Dendritic cell treated with granulocyte-macrophage colony-stimulating factor and Interleukin-4, amounts not matched to agents 40 ng/mL and 50 ng/mL, for 4 days (primary cell): ENCODE measurements at regions not wholly inside any gene's neighbourhood (a gene's known extent, or its start where the extent isn't known, plus 50 kb on each side); places are given as distances from the start of the nearest gene placed in this dataset.

ENCODE experiments used
- H3K27ac Mint-ChIP-seq: one replicate; pipeline ENCODE4 v1.8.0; 2022; ENCODE audit warnings: mild to moderate bottlenecking, mixed read lengths
- H3K27me3 Mint-ChIP-seq: one replicate; pipeline ENCODE4 v1.8.0; 2022; ENCODE audit warnings: mild to moderate bottlenecking, mixed read lengths
- H3K36me3 Mint-ChIP-seq: one replicate; pipeline ENCODE4 v1.8.0; 2022; ENCODE audit warnings: low read depth, mixed read lengths
- H3K4me1 Mint-ChIP-seq: one replicate; pipeline ENCODE4 v1.8.0; 2022; ENCODE audit warnings: low read depth, mixed read lengths
- H3K4me3 Mint-ChIP-seq: one replicate; pipeline ENCODE4 v1.8.0; 2022; ENCODE audit warnings: mild to moderate bottlenecking, moderate library complexity, mixed read lengths
- H3K9me3 Mint-ChIP-seq: one replicate; pipeline ENCODE4 v1.8.0; 2022; ENCODE audit warnings: mixed read lengths
- intact Hi-C: fragments of 100-400 bp; cut with micrococcal nuclease; formaldehyde crosslinking; loops from one replicate; pipeline ENCODE4 v1.15.0; 2022

DNA sequence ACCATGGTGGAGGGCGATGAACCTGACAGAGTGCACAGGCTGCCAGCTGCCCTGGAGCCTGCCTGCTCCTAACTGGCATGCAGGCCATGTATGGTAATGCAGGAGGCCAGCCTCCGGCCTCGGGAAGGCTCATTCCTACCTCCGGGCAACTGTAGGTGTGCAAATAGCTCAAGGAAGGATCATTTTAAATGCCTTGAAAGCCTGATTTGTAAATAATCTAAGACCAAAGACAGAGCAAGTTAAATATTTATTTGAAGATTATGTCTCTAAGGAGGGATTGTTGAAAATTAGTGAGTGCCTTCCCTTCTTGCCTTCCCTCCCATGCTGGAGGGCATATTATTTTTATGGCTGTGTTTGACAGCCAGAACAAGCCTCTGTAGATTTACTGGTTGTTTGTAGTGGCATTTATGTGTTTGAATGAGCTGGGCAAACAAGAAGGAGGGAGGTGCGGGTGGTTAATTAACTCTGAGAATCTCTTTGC lies 285.7 kb upstream of the TUT7 start:
- Mint-ChIP-seq H3K4me3 (no peak overlapping the region), H3K9me3 (no peaks in the 10 kb centered on the region), H3K4me1 (no peaks in the 10 kb centered on the region), H3K36me3 (no peaks in the 10 kb centered on the region), H3K27me3 (peaks cover 18% of the 10 kb centered on the region), H3K27ac (no peak overlapping the region)
- intact Hi-C loops, result no loop called here

DNA sequence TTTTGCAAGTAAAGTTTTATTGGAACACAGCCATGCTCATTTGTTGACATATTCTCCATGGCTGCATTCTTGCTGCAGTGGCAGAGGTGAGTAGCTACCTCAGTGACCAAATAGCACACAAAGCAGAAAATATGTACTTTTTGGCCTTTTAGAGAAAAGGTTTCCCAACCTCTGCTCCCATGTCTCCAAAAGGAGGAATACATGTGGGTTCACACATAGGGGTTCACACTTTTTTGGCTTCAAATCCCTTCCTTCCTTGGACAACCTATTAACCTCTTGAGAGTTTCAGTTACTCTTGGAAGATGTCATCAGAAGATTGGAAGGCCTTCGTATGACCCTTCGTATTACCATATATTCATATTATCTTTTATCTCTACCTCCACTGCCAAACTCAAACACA lies 285.1 kb upstream of the TUT7 start:
- H3K4me1 Mint-ChIP-seq, result no peaks in the 10 kb centered on the region
- intact Hi-C loops, result no loop called here

DNA sequence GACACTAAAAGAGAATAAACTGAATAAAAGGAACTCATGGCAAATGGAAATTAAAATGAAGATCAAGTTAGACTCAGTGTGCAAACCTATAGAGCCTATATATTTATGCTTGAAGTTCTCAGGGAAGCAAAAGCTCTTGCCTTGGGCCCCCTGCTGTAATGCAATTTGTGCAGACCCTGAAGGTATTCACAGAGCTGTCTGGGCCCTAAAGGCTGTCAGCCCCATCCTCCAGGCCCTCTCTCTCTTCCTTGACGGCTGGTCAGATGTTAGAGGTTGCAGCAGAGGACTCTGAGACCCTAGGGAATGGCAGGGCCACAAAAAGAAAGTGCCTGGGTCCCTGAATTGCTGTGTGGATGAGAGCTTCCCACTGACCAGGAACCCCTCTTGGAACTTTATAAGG lies 283.9 kb upstream of the TUT7 start:
- intact Hi-C loops, result no loop called here
- Mint-ChIP-seq H3K27ac (no peak overlapping the region), H3K36me3 (no peaks in the 10 kb centered on the region), H3K9me3 (no peaks in the 10 kb centered on the region), H3K4me1 (no peaks in the 10 kb centered on the region), H3K27me3 (peaks cover 19% of the 10 kb centered on the region), H3K4me3 (no peak overlapping the region)

More for the DNA sequence above, 285.1 kb upstream of the TUT7 start:
- Mint-ChIP-seq H3K9me3 (no peaks in the 10 kb centered on the region), H3K27me3 (peaks cover 17% of the 10 kb centered on the region), H3K27ac (no peak overlapping the region), H3K4me3 (no peak overlapping the region), H3K36me3 (no peaks in the 10 kb centered on the region)

DNA sequence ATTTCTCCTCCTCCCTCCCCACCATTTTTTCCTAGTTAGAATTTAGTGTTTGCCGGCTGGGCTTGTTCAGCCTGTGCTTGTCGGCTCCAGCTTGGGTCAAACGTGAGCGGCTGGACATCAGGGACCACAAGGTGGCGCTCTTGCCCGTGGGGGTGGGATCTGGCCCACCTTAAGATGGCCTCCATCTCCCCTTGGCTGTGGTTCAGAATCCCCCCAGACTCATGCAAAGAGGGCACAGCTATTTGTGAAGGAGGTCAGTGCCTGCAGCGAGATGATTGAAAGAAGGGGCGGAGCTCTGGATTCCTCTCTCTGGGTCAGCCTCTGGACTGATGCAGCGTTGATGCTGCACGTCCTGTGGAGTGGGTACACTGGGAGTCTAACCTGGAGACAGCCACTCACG lies 283.3 kb upstream of the TUT7 start:
- intact Hi-C loops, result no loop called here

GRCh38 chr9:86636519-86636918 lies 282.3 kb upstream of the TUT7 start:
- intact Hi-C loops, result no loop called here
- Mint-ChIP-seq H3K36me3 (no peaks in the 10 kb centered on the region), H3K27me3 (peaks cover 20% of the 10 kb centered on the region), H3K4me1 (no peaks in the 10 kb centered on the region), H3K4me3 (no peak overlapping the region), H3K27ac (no peak overlapping the region), H3K9me3 (no peaks in the 10 kb centered on the region)

More for the DNA sequence above, 283.3 kb upstream of the TUT7 start:
- H3K27me3 Mint-ChIP-seq, result peaks cover 19% of the 10 kb centered on the region
- H3K4me3 Mint-ChIP-seq, result no peak overlapping the region
- H3K36me3 Mint-ChIP-seq, result no peaks in the 10 kb centered on the region
- no peaks in the 10 kb centered on the region for H3K9me3 Mint-ChIP-seq
- H3K4me1 Mint-ChIP-seq, result no peaks in the 10 kb centered on the region
- H3K27ac Mint-ChIP-seq, result no peak overlapping the region

GRCh38 chr9:86636038-86636437 lies 281.8 kb upstream of the TUT7 start:
- intact Hi-C loops, result no loop called here

DNA sequence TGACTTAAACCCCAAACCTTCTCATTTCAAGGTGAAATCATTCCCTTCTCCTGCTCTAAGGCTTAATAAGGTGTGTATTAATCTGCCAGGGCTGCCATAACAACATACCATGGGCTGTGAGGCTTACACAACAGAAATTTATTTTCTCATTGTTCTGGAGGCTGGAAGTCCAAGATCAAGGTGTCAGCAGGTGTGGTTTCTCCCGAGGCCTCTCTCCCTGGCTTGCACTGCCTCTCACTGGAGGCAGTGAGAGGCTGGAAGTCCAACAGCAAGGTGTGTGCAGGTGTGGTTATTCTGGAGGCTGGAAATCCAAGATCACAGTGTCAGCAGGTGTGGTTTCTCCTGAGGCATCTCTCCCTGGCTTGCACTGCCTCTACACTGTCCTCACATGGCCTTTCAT lies 280.3 kb upstream of the TUT7 start:
- Mint-ChIP-seq H3K4me1 (no peaks in the 10 kb centered on the region), H3K4me3 (no peak overlapping the region), H3K9me3 (no peaks in the 10 kb centered on the region), H3K27me3 (peaks cover 18% of the 10 kb centered on the region), H3K36me3 (no peaks in the 10 kb centered on the region), H3K27ac (no peak overlapping the region)
- intact Hi-C loops, result no loop called here

More at GRCh38 chr9:86636038-86636437, 281.8 kb upstream of the TUT7 start:
- peaks cover 21% of the 10 kb centered on the region for H3K27me3 Mint-ChIP-seq
- H3K4me3 Mint-ChIP-seq, result no peak overlapping the region
- no peaks in the 10 kb centered on the region for H3K36me3 Mint-ChIP-seq
- H3K27ac Mint-ChIP-seq, result no peak overlapping the region
- no peaks in the 10 kb centered on the region for H3K4me1 Mint-ChIP-seq
- no peaks in the 10 kb centered on the region for H3K9me3 Mint-ChIP-seq

DNA sequence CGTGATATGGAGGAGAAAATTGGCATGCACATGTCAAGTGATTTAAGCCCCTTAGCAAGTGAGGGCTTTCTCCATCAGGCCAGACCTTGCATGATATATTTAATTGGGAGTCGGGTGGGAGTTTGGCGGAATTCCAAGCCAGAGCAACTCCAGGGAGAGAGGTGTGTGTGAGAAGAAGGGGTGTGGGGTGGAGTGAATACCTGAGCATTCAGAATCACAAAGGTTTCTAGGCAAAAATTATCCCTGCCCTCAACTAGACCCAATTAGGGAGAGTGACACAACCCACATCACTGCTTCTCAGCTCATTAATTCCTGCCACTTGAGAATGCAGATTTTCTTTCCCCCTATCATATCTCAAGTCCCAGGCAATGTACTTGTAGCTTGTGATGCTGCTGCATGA lies 279.7 kb upstream of the TUT7 start:
- H3K27me3 Mint-ChIP-seq, result peaks cover 18% of the 10 kb centered on the region
- no peaks in the 10 kb centered on the region for H3K9me3 Mint-ChIP-seq
- no peak overlapping the region for H3K4me3 Mint-ChIP-seq
- no peaks in the 10 kb centered on the region for H3K4me1 Mint-ChIP-seq
- H3K36me3 Mint-ChIP-seq, result no peaks in the 10 kb centered on the region
- intact Hi-C loops, result no loop called here
- H3K27ac Mint-ChIP-seq, result no peak overlapping the region

DNA sequence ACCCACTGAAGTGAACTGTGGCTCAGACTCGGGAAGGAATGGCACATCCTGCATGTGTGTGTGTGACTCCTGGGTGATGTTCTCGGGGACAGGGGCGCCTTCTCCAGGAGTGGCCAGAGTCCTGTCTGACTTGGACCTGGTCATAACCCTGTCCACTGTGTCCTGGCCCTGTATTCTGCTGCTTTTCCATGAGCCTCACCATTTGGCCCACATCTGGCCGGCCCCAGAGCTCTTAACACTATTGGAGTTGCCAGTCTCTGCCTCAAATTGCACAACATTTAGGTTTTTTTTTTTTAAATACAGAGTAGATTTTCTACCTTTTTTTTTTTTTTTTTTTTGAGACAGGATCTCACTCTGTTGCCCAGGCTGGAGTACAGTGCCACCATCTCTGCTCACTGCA lies 278.3 kb upstream of the TUT7 start:
- Mint-ChIP-seq H3K27ac (no peak overlapping the region), H3K27me3 (peaks cover 15% of the 10 kb centered on the region), H3K9me3 (no peaks in the 10 kb centered on the region), H3K36me3 (no peaks in the 10 kb centered on the region), H3K4me1 (no peaks in the 10 kb centered on the region), H3K4me3 (no peak overlapping the region)
- intact Hi-C loops, result no loop called here

GRCh38 chr9:86629530-86629929 lies 275.3 kb upstream of the TUT7 start:
- Mint-ChIP-seq H3K36me3 (no peaks in the 10 kb centered on the region), H3K9me3 (no peaks in the 10 kb centered on the region), H3K4me3 (no peak overlapping the region), H3K27ac (no peak overlapping the region), H3K4me1 (no peaks in the 10 kb centered on the region), H3K27me3 (peaks cover 5% of the 10 kb centered on the region)
- intact Hi-C loops, result no loop called here

DNA sequence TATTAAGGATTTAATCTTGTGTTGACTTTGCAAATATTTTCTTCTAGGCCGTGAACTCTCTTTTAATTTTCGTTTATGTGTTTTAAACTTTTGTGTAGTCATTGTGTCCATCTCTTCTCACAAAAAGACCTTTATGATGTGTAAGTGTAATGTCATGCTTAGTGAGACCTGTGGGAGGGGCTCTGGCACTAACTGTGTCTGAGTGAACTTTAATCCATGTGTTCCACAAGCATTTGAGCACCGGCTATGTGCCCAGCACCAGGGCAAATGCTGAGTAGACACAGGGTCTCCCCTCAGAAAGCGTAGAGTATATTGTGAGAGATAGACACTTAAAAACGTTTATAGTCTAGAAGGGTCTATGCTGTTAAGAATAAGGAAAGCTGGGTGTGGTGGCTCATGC lies 272.6 kb upstream of the TUT7 start:
- Mint-ChIP-seq H3K4me1 (no peaks in the 10 kb centered on the region), H3K4me3 (no peak overlapping the region), H3K36me3 (no peaks in the 10 kb centered on the region), H3K27ac (no peak overlapping the region), H3K27me3 (peaks cover 3% of the 10 kb centered on the region), H3K9me3 (no peaks in the 10 kb centered on the region)
- intact Hi-C loops, result no loop called here

DNA sequence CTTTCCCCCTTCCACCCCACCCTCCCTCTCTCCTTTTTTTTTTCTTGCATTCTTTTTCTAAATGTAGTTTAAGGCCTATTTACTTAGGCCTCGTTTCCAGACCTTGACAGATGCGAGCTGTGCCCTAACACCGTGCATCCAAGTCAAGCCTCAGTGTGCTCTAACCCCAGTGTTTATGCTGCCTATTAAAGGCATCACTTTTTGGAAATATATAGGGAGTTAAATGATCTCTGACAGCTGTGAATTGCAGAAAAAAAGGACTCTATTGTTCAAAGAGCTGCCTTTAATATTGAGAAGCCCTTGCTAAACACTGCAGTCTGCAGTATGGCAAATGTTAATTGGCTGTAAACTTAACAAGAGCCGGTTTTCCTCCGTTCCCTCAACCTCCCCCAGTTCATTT lies 270.4 kb upstream of the TUT7 start:
- Mint-ChIP-seq H3K27ac (no peak overlapping the region), H3K27me3 (no peaks in the 10 kb centered on the region), H3K36me3 (no peaks in the 10 kb centered on the region), H3K4me1 (no peaks in the 10 kb centered on the region), H3K4me3 (no peak overlapping the region), H3K9me3 (no peaks in the 10 kb centered on the region)
- intact Hi-C loops, result no loop called here

- Mint-ChIP-seq H3K4me3 (no peak overlapping the region), H3K4me1 (no peaks in the 10 kb centered on the region), H3K27ac (no peak overlapping the region), H3K36me3 (no peaks in the 10 kb centered on the region), H3K9me3 (no peaks in the 10 kb centered on the region), H3K27me3 (no peaks in the 10 kb centered on the region)
- intact Hi-C loops, result loop anchor here (2.0 kb wide), 1 partner anchor 710 kb away; no protein-coding TSS in a partner anchor
Observed at GRCh38 chr9:86614871-86615849, 260.9 kb upstream of the TUT7 start.

GRCh38 chr9:86613943-86614342 lies 259.7 kb upstream of the TUT7 start:
- H3K9me3 Mint-ChIP-seq, result no peaks in the 10 kb centered on the region
- H3K4me1 Mint-ChIP-seq, result no peaks in the 10 kb centered on the region
- H3K36me3 Mint-ChIP-seq, result no peaks in the 10 kb centered on the region
- H3K27ac Mint-ChIP-seq, result no peak overlapping the region
- H3K4me3 Mint-ChIP-seq, result no peak overlapping the region
- no peaks in the 10 kb centered on the region for H3K27me3 Mint-ChIP-seq
- intact Hi-C loops, result loop anchor here (2.0 kb wide), 1 partner anchor 711 kb away; no protein-coding TSS in a partner anchor
